HCT116 (cell line): ENCODE measurements at regions not wholly inside any gene's neighbourhood (a gene's known extent, or its start where the extent isn't known, plus 50 kb on each side); places are given as distances from the start of the nearest gene placed in this dataset.

Source experiments
- ATAC-seq: fragments of 200-7000 bp; cut with Tn5 transposase; 2 replicates; pipeline ENCODE4 v1.9.1; 2020; ENCODE audit warnings: mild to moderate bottlenecking, moderate library complexity
- BruUV-seq: library from RNA; stranded (reverse); fragments of 400-500 nt; replicated peaks from 2 replicates; lab custom pipeline; 2021; lab: Mats Ljungman, UMichigan
- CTCF ChIA-PET: fragments of 300-600 bp; sonication (Branson Sonifier 250); formaldehyde crosslinking; loops from one replicate; lab custom pipeline; 2021; ENCODE audit warnings: antibody characterized with exemption; lab: Charles Lee
- POLR2A ChIA-PET: fragments of 300-600, 350-600 bp; sonication (Branson Sonifier 250); formaldehyde crosslinking; loops from one replicate; lab custom pipeline; 2021; ENCODE audit warnings: antibody characterized with exemption; lab: Charles Lee
- RAD21 ChIA-PET, 2 experiments: fragments of 300-600 bp; sonication (Branson Sonifier 250); formaldehyde crosslinking; loops; one replicate each; lab custom pipeline; 2023; ENCODE audit warnings: low total read pairs in 2 of 2; ENCODE audit not compliant: uncharacterized antibody in 2 of 2, unreplicated experiment in 2 of 2, low non-redundant PET in 1 of 2; lab: Charles Lee
- DNase-seq: peaks from one replicate; pipeline ENCODE4 v3.0.0-alpha.2; 2010; ENCODE audit warnings: low read depth, low spot score
- H2AFZ ChIP-seq: fragments of 200-600 bp; shearing (Covaris generic), sonication (generic); 2 replicates; pipeline ENCODE4 v1.6.1; 2017; ENCODE audit warnings: low read depth, mixed run types, mixed read lengths, antibody characterized with exemption, low read length; ENCODE audit not compliant: poor library complexity, severe bottlenecking
- H3K27ac ChIP-seq: 2 replicates; pipeline ENCODE4 v1.5.1; 2012; ENCODE audit warnings: low read depth, low read length
- H3K27me3 ChIP-seq: fragments of 200-600 bp; sonication (generic); 2 replicates; pipeline ENCODE4 v1.6.1; 2016; ENCODE audit warnings: mixed run types, low read length, mixed read lengths; ENCODE audit not compliant: insufficient read depth
- H3K36me3 ChIP-seq, 2 experiments: fragments of 200-500 bp in 1 of 2; fragments of 200-600 bp in 1 of 2; sonication (Bioruptor generic) in 1 of 2; sonication (generic) in 1 of 2; 2 replicates each; pipeline versions ENCODE4 v1.5.1 to v1.6.1; 2014 to 2016; ENCODE audit warnings: low read length in 2 of 2, inconsistent platforms in 1 of 2, mixed read lengths in 1 of 2, mixed run types in 1 of 2; ENCODE audit not compliant: insufficient read depth in 2 of 2, control insufficient read depth in 1 of 2
- H3K4me1 ChIP-seq, 2 experiments: fragments of 200-600 bp in 1 of 2; sonication (generic) in 1 of 2; 2 replicates each; pipeline versions ENCODE4 v1.5.1 to v1.6.1; 2012 to 2017; ENCODE audit warnings: low read length in 2 of 2, inconsistent platforms in 1 of 2, mild to moderate bottlenecking in 1 of 2, mixed read lengths in 1 of 2, mixed run types in 1 of 2, moderate library complexity in 1 of 2; ENCODE audit not compliant: insufficient read depth in 2 of 2, control insufficient read depth in 1 of 2
- H3K4me2 ChIP-seq: fragments of 200-600 bp; sonication (generic); 2 replicates; pipeline ENCODE4 v1.6.1; 2017; ENCODE audit warnings: mixed run types, low read length, mixed read lengths
- H3K4me3 ChIP-seq, 2 experiments: fragments of 200-600 bp in 1 of 2; sonication (generic) in 1 of 2; replicated peaks in 1 of 2; 2 replicates each; pipeline ENCODE4 v1.5.1; 2011 to 2016; ENCODE audit warnings: low read length in 2 of 2, control low read depth in 1 of 2, low read depth in 1 of 2, mild to moderate bottlenecking in 1 of 2, mixed read lengths in 1 of 2, mixed run types in 1 of 2
- H3K79me2 ChIP-seq: fragments of 200-600 bp; sonication (generic); 2 replicates; pipeline ENCODE4 v1.6.1; 2017; ENCODE audit warnings: mild to moderate bottlenecking, mixed run types, low read length, moderate library complexity, mixed read lengths; ENCODE audit not compliant: insufficient read depth
- H3K9ac ChIP-seq: fragments of 200-600 bp; sonication (generic); 2 replicates; pipeline ENCODE4 v1.6.1; 2016; ENCODE audit warnings: low read length, mixed read lengths
- H3K9me2 ChIP-seq: fragments of 200-600 bp; sonication (generic), shearing (Covaris generic); 2 replicates; pipeline ENCODE4 v1.6.1; 2017; ENCODE audit warnings: mixed run types, mild to moderate bottlenecking, moderate library complexity; ENCODE audit not compliant: insufficient read depth
- H3K9me3 ChIP-seq, 2 experiments: fragments of 200-500 bp in 1 of 2; fragments of 200-600 bp in 1 of 2; sonication (Bioruptor generic) in 1 of 2; sonication (generic) in 1 of 2; 2 replicates each; pipeline ENCODE4 v1.6.1; 2014 to 2017; ENCODE audit warnings: low read length in 2 of 2, mixed read lengths in 2 of 2, inconsistent platforms in 1 of 2, low read depth in 1 of 2, mild to moderate bottlenecking in 1 of 2, mixed run types in 1 of 2, moderate library complexity in 1 of 2; ENCODE audit not compliant: control insufficient read depth in 1 of 2, insufficient read depth in 1 of 2
- H4K20me1 ChIP-seq: fragments of 200-600 bp; sonication (generic), shearing (Covaris generic); 2 replicates; pipeline ENCODE4 v1.6.1; 2017; ENCODE audit warnings: mixed run types, mild to moderate bottlenecking, moderate library complexity; ENCODE audit not compliant: insufficient read depth
- CEBPB ChIP-seq: IDR thresholded peaks from 2 replicates; pipeline ENCODE4 v1.6.1; 2012; ENCODE audit warnings: low read depth
- EGR1 ChIP-seq: IDR thresholded peaks from 2 replicates; pipeline ENCODE4 v1.6.1; 2012; ENCODE audit warnings: low read depth
- ELF1 ChIP-seq: IDR thresholded peaks from 2 replicates; pipeline ENCODE4 v1.6.1; 2012; ENCODE audit warnings: low read depth, borderline replicate concordance
- EZH2 ChIP-seq: fragments of 200-600 bp; sonication (generic); IDR thresholded peaks from 2 replicates; pipeline ENCODE4 v1.6.1; 2017; ENCODE audit warnings: antibody characterized with exemption, mixed run types
- EZH2phosphoT487 ChIP-seq: fragments of 200-600 bp; IDR thresholded peaks from 2 replicates; pipeline ENCODE4 v1.6.1; 2018; ENCODE audit warnings: antibody characterized with exemption, borderline replicate concordance
- JUND ChIP-seq: IDR thresholded peaks from 2 replicates; pipeline ENCODE4 v1.6.1; 2012
- MAX ChIP-seq: IDR thresholded peaks from 2 replicates; pipeline ENCODE4 v1.6.1; 2012
- REST ChIP-seq: IDR thresholded peaks from 2 replicates; pipeline ENCODE4 v1.6.1; 2012; ENCODE audit warnings: low read depth
- ZFX ChIP-seq: fragments of 450-650 bp; IDR thresholded peaks from 2 replicates; pipeline ENCODE4 v1.6.1; 2017
- ZNF274 ChIP-seq: fragments of 200-500 bp; sonication (Bioruptor generic); IDR thresholded peaks from 2 replicates; pipeline ENCODE4 v1.6.1; 2014; ENCODE audit warnings: mild to moderate bottlenecking, low read depth, low read length, inconsistent platforms
- intact Hi-C: fragments of 100-400 bp; cut with micrococcal nuclease; formaldehyde crosslinking; loops from 2 replicates; pipeline ENCODE4 v1.10.0; 2022

- peak; percentile 44; the same call in 1 of the 2 replicates for ATAC-seq
- no peak for DNase-seq
- H3K4me3 ChIP-seq, result no peak overlapping the region
- intact Hi-C loops, result loop anchor here (5.0 kb wide), 2 partner anchors 508 to 1118 kb away; no protein-coding TSS in a partner anchor
- no peaks in the 10 kb centered on the region for H3K9me2 ChIP-seq
- CTCF ChIA-PET, result no interaction called here
- RAD21 ChIA-PET, result no interaction called here
- peaks cover 0 to 5% of the 10 kb centered on the region in 2 experiments; a peak in 1 of 4 replicates for H3K4me1 ChIP-seq
- no TSS peak for BruUV-seq
- no peaks in the 10 kb centered on the region for H3K9me3 ChIP-seq
- no peak overlapping the region for H3K9ac ChIP-seq
- H3K27ac ChIP-seq, result no peak overlapping the region
- no peaks in the 10 kb centered on the region for H3K36me3 ChIP-seq
- no peaks in the 10 kb centered on the region for H3K27me3 ChIP-seq
- no peaks in the 10 kb centered on the region for H4K20me1 ChIP-seq
- TF ChIP-seq CEBPB (no peak), REST (peak; percentile 12)
- H3K4me2 ChIP-seq, result 0 out of 2 replicates have a peak overlapping the region, but pooled peaks have one; percentile 7
- H3K79me2 ChIP-seq, result no peaks in the 10 kb centered on the region
- H2AFZ ChIP-seq, result peak overlapping the region; percentile 27
- POLR2A ChIA-PET, result no interaction called here
Measured at GRCh38 chr3:178439504-178439903, 96.7 kb upstream of the KCNMB2 start.

GRCh38 chr3:178440043-178440442, 96.2 kb upstream of the KCNMB2 start:
- H2AFZ ChIP-seq, result no peak overlapping the region
- no peaks in the 10 kb centered on the region for H3K27me3 ChIP-seq
- no peaks in the 10 kb centered on the region for H3K79me2 ChIP-seq
- no TSS peak for BruUV-seq
- H3K9me2 ChIP-seq, result no peaks in the 10 kb centered on the region
- POLR2A ChIA-PET, result no interaction called here
- H4K20me1 ChIP-seq, result no peaks in the 10 kb centered on the region
- H3K9ac ChIP-seq, result no peak overlapping the region
- no peak overlapping the region for H3K4me2 ChIP-seq
- H3K9me3 ChIP-seq, result no peaks in the 10 kb centered on the region
- intact Hi-C loops, result no loop called here
- no peak overlapping the region for H3K4me3 ChIP-seq
- H3K27ac ChIP-seq, result no peak overlapping the region
- peaks cover 0 to 5% of the 10 kb centered on the region in 2 experiments; a peak in 1 of 4 replicates for H3K4me1 ChIP-seq
- H3K36me3 ChIP-seq, result no peaks in the 10 kb centered on the region
- ATAC-seq, result no peak
- DNase-seq, result no peak
- CTCF ChIA-PET, result interaction anchor here (1.3 kb wide), 1 partner anchor 527 kb away, joined by 3 read pairs; no protein-coding TSS in a partner anchor
- RAD21 ChIA-PET, result no interaction called here
- TF ChIP-seq ZFX, result no peak
- no peak for TF ChIP-seq EZH2
- TF ChIP-seq ELF1, result no peak
- no peak for TF ChIP-seq REST
- no peak for TF ChIP-seq EZH2phosphoT487
- TF ChIP-seq MAX, result no peak
- no peak for TF ChIP-seq EGR1
- TF ChIP-seq JUND, result no peak
- no peak for TF ChIP-seq ZNF274
